ENCODE measurements at regions not wholly inside any gene's neighbourhood (a gene's known extent, or its start where the extent isn't known, plus 50 kb on each side); places are given as distances from the start of the nearest gene placed in this dataset.
"Not testable (repeated sequence)": the region's sequence is repeated elsewhere in the genome, so short reads cannot be mapped to it uniquely, and the experiment has no call there.

DNA sequence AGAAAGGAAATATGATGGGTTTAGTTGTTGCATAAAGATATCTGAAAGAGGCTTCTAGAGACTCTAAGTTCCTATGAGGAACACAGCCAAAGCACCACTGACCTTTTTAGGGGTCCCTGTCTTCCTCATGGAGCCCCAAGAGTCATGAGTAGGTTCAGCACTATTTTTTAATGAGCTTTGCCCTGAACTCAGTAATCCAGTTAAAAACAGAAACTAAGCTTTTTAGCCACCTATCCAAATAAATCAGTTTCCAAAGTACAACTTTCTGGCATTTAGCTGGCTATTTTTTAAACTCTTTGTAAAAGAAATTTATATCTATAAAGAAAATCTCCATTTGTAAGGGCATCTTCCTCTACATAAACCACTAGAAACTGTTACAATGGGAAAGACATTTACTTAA is 241.8 kb upstream of the UBASH3B start:
- H3K9ac ChIP-seq (ENCODE audit: low read depth, low read length) = no peak overlapping the region
- no peaks in the 10 kb centered on the region for H3K9me3 ChIP-seq (replicated peaks; ENCODE audit: low read length)
- no peak overlapping the region for H3K4me3 ChIP-seq (ENCODE audit: low read length)
- H3K36me3 ChIP-seq (ENCODE audit: insufficient read depth, low read length) = no peaks in the 10 kb centered on the region
- no peak overlapping the region for H3K4me2 ChIP-seq (ENCODE audit: low read length)
- H3K4me1 ChIP-seq (ENCODE audit: control insufficient read depth, insufficient read depth, low read length) = no peaks in the 10 kb centered on the region
- H3K27me3 ChIP-seq (ENCODE audit: control insufficient read depth, insufficient read depth, low read length) = peaks cover 44% of the 10 kb centered on the region

DNA sequence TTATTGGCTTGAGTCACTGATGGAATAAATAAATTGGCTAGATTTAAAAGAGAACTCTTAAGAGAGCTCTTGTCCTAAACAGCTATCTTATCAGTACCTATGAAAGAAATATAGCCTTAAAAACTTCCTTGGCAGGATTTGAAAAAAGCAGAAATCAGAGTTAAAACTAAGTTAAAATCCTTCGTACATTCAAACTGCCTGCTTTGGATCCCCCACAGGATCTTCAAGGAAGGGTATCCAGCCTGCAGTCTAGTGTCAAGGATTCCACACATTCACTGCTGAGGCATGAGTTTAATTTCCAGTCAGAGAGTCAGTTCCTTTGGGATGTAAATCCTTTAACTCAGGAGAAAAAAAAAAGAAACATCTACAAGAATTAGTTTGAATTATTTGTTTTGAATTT is 242.9 kb upstream of the UBASH3B start:
- no peaks in the 10 kb centered on the region for H3K36me3 ChIP-seq (ENCODE audit: insufficient read depth, low read length)
- H3K27me3 ChIP-seq (ENCODE audit: control insufficient read depth, insufficient read depth, low read length) = peaks cover 46% of the 10 kb centered on the region
- H3K4me3 ChIP-seq (ENCODE audit: low read length) = no peak overlapping the region
- H3K4me1 ChIP-seq (ENCODE audit: control insufficient read depth, insufficient read depth, low read length) = no peaks in the 10 kb centered on the region
- no peak overlapping the region for H3K4me2 ChIP-seq (ENCODE audit: low read length)
- H3K9me3 ChIP-seq (replicated peaks; ENCODE audit: low read length) = no peaks in the 10 kb centered on the region
- no peak overlapping the region for H3K9ac ChIP-seq (ENCODE audit: low read depth, low read length)

DNA sequence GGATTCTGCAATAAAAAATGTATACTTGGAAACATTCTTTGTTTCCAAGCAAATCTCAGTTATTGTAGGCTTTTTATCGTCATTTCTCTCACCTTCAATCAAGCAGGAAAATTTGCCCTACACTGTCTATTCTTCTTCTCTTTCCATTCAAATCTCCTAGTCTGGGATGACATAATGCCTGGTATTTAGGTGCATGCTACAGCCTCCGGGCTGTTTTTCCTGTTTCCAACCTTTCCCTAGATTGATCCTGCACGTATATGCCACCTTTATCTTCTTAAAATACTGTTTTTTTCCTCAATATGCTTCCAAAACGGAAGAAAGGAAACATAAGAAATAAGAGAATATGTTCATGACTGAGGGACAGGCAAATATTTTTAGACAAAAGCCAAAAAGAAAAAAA is 249.1 kb upstream of the UBASH3B start:
- Histone ChIP-seq H3K4me1 (ENCODE audit: control insufficient read depth, insufficient read depth, low read length) (no peaks in the 10 kb centered on the region), H3K4me2 (ENCODE audit: low read length) (no peak overlapping the region), H3K27me3 (ENCODE audit: control insufficient read depth, insufficient read depth, low read length) (peaks cover 37% of the 10 kb centered on the region), H3K9ac (ENCODE audit: low read depth, low read length) (no peak overlapping the region), H3K4me3 (ENCODE audit: low read length) (no peak overlapping the region), H3K36me3 (ENCODE audit: insufficient read depth, low read length) (no peaks in the 10 kb centered on the region), H3K9me3 (replicated peaks; ENCODE audit: low read length) (no peaks in the 10 kb centered on the region)

GRCh38 chr11:122405547-122406341 is 249.8 kb upstream of the UBASH3B start:
- no peaks in the 10 kb centered on the region for H3K4me1 ChIP-seq (ENCODE audit: control insufficient read depth, insufficient read depth, low read length)
- H3K4me2 ChIP-seq (ENCODE audit: low read length) = no peak overlapping the region
- no peak overlapping the region for H3K4me3 ChIP-seq (ENCODE audit: low read length)
- peaks cover 33% of the 10 kb centered on the region for H3K27me3 ChIP-seq (ENCODE audit: control insufficient read depth, insufficient read depth, low read length)
- no peaks in the 10 kb centered on the region for H3K9me3 ChIP-seq (replicated peaks; ENCODE audit: low read length)
- H3K36me3 ChIP-seq (ENCODE audit: insufficient read depth, low read length) = no peaks in the 10 kb centered on the region
- H3K9ac ChIP-seq (ENCODE audit: low read depth, low read length) = no peak overlapping the region

DNA sequence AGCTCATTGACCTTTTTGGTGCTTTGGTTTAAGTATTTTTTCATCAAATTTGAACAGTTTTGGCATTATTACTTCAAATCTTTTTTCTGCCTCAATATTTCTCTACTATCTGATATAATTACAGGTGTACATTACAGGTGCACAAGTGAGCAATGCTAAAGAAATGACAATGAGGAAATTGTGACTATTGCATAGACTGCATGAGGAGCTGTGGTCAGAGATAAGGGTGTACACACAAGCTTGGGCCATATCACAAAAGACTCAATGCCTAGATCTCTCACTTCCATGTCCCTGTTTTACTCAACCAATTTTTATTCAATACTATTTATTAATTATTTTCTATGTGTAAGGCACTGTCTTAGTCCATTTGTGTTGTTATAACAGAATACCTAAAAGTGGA is 251.0 kb upstream of the UBASH3B start:
- Histone ChIP-seq H3K36me3 (ENCODE audit: insufficient read depth, low read length) (no peaks in the 10 kb centered on the region), H3K9ac (ENCODE audit: low read depth, low read length) (no peak overlapping the region), H3K27me3 (ENCODE audit: control insufficient read depth, insufficient read depth, low read length) (peaks cover 25% of the 10 kb centered on the region), H3K4me3 (ENCODE audit: low read length) (no peak overlapping the region), H3K4me2 (ENCODE audit: low read length) (no peak overlapping the region), H3K4me1 (ENCODE audit: control insufficient read depth, insufficient read depth, low read length) (no peaks in the 10 kb centered on the region), H3K9me3 (replicated peaks; ENCODE audit: low read length) (no peaks in the 10 kb centered on the region)

DNA sequence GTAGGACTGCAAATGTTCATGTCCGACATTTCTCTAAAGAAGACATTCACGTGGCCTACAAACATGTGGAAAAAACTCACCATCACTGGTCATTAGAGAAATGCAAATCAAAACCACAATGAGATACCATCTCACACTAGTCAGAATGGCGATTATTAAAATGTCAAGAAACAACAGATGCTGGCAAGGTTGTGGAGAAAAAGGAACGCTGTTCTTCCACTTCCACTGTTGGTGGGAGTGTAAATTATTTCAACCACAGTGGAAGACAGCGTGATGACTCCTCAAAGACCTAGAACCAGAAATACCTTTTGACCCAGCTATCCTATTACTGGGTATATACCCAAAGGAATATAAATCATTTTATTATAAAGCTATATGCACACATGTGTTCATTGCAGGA is 253.9 kb upstream of the UBASH3B start:
- H3K4me1 ChIP-seq (ENCODE audit: control insufficient read depth, insufficient read depth, low read length); H3K4me3 ChIP-seq (ENCODE audit: low read length): not testable (repeated sequence)

DNA sequence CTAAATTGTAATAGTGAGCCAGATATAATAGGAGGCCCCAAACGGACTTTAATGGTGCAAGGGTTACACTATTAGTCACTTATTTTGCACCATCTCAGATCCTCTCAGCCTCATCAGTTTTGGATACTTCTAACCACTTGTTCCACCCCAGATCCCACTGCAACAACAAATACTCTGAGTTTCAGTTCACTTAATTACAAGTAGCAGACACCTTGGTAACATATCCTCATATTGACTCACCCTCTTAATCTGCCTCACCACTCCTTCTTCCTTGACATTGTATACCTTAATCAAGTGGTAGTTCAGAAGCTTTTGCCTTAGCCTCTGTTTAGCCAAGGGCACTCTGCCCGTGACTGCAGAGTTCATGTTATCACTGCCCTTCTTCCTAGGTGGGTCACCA is 256.1 kb upstream of the UBASH3B start:
- Histone ChIP-seq H3K4me2 (ENCODE audit: low read length) (no peak overlapping the region), H3K36me3 (ENCODE audit: insufficient read depth, low read length) (no peaks in the 10 kb centered on the region), H3K9ac (ENCODE audit: low read depth, low read length) (no peak overlapping the region), H3K4me1 (ENCODE audit: control insufficient read depth, insufficient read depth, low read length) (no peaks in the 10 kb centered on the region), H3K4me3 (ENCODE audit: low read length) (no peak overlapping the region), H3K27me3 (ENCODE audit: control insufficient read depth, insufficient read depth, low read length) (peaks cover 23% of the 10 kb centered on the region), H3K9me3 (replicated peaks; ENCODE audit: low read length) (no peaks in the 10 kb centered on the region)

More for the DNA sequence above, 253.9 kb upstream of the UBASH3B start:
- not testable (repeated sequence) for H3K9me3 ChIP-seq (replicated peaks; ENCODE audit: low read length); H3K4me2 ChIP-seq (ENCODE audit: low read length); H3K9ac ChIP-seq (ENCODE audit: low read depth, low read length); H3K36me3 ChIP-seq (ENCODE audit: insufficient read depth, low read length)
- peaks cover 21% of the 10 kb centered on the region for H3K27me3 ChIP-seq (ENCODE audit: control insufficient read depth, insufficient read depth, low read length)

- peaks cover 28% of the 10 kb centered on the region for H3K27me3 ChIP-seq (ENCODE audit: control insufficient read depth, insufficient read depth, low read length)
- H3K4me3 ChIP-seq (ENCODE audit: low read length) = no peak overlapping the region
- H3K9me3 ChIP-seq (replicated peaks; ENCODE audit: low read length) = no peaks in the 10 kb centered on the region
- H3K4me2 ChIP-seq (ENCODE audit: low read length) = no peak overlapping the region
- no peaks in the 10 kb centered on the region for H3K4me1 ChIP-seq (ENCODE audit: control insufficient read depth, insufficient read depth, low read length)
- H3K36me3 ChIP-seq (ENCODE audit: insufficient read depth, low read length) = no peaks in the 10 kb centered on the region
- no peak overlapping the region for H3K9ac ChIP-seq (ENCODE audit: low read depth, low read length)
Observed at GRCh38 chr11:122398851-122399250, 256.7 kb upstream of the UBASH3B start.

DNA sequence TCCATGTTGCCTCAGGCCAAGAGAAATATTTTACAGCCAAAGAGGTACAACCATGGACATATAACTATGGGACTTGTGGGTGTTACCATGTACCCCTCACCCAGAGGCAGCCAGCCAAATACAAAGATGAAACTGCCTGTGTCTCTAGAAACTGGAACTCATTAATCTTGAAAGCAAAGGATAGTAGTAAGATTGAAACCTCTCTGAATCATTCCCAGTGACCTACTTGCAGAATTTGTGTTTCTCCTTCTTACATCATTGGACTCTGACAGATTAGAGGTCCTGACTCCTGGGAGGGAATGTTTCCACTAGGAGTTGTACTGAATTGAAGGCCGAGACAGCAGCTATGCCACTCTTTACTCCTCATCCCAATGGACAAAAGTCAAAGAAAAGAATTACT is 257.4 kb upstream of the UBASH3B start:
- peaks cover 28% of the 10 kb centered on the region for H3K27me3 ChIP-seq (ENCODE audit: control insufficient read depth, insufficient read depth, low read length)
- H3K9me3 ChIP-seq (replicated peaks; ENCODE audit: low read length) = no peaks in the 10 kb centered on the region
- no peaks in the 10 kb centered on the region for H3K4me1 ChIP-seq (ENCODE audit: control insufficient read depth, insufficient read depth, low read length)
- H3K9ac ChIP-seq (ENCODE audit: low read depth, low read length) = no peak overlapping the region
- no peaks in the 10 kb centered on the region for H3K36me3 ChIP-seq (ENCODE audit: insufficient read depth, low read length)
- H3K4me3 ChIP-seq (ENCODE audit: low read length) = no peak overlapping the region
- H3K4me2 ChIP-seq (ENCODE audit: low read length) = no peak overlapping the region

GRCh38 chr11:122395282-122395681 is 260.2 kb upstream of the UBASH3B start:
- H3K4me1 ChIP-seq (ENCODE audit: control insufficient read depth, insufficient read depth, low read length) = no peaks in the 10 kb centered on the region
- H3K9me3 ChIP-seq (replicated peaks; ENCODE audit: low read length) = no peaks in the 10 kb centered on the region
- H3K27me3 ChIP-seq (ENCODE audit: control insufficient read depth, insufficient read depth, low read length) = peaks cover 18% of the 10 kb centered on the region
- no peak overlapping the region for H3K9ac ChIP-seq (ENCODE audit: low read depth, low read length)
- H3K36me3 ChIP-seq (ENCODE audit: insufficient read depth, low read length) = no peaks in the 10 kb centered on the region
- H3K4me3 ChIP-seq (ENCODE audit: low read length) = no peak overlapping the region
- no peak overlapping the region for H3K4me2 ChIP-seq (ENCODE audit: low read length)

DNA sequence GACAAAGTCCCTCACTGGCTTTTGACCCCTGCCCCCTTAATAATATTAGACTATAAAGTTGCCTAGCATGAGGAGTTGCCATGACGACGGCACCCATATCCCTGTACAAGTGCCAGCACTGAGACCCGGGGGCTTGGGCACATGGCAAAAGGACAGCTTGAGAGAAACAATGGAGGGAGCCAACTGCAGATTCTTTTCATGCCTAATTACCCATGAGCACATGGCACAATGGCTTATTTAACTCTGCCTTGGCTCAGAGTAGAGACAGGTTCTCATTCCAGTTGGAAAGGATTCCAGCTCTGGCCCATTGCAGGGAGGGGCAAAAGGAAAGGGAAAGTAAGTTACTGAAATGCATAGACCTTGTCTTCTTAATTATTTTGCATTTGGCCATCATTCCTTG is 261.2 kb upstream of the UBASH3B start:
- Histone ChIP-seq H3K9me3 (replicated peaks; ENCODE audit: low read length) (no peaks in the 10 kb centered on the region), H3K9ac (ENCODE audit: low read depth, low read length) (no peak overlapping the region), H3K4me1 (ENCODE audit: control insufficient read depth, insufficient read depth, low read length) (no peaks in the 10 kb centered on the region), H3K4me2 (ENCODE audit: low read length) (no peak overlapping the region), H3K27me3 (ENCODE audit: control insufficient read depth, insufficient read depth, low read length) (peaks cover 14% of the 10 kb centered on the region), H3K4me3 (ENCODE audit: low read length) (no peak overlapping the region), H3K36me3 (ENCODE audit: insufficient read depth, low read length) (no peaks in the 10 kb centered on the region)

DNA sequence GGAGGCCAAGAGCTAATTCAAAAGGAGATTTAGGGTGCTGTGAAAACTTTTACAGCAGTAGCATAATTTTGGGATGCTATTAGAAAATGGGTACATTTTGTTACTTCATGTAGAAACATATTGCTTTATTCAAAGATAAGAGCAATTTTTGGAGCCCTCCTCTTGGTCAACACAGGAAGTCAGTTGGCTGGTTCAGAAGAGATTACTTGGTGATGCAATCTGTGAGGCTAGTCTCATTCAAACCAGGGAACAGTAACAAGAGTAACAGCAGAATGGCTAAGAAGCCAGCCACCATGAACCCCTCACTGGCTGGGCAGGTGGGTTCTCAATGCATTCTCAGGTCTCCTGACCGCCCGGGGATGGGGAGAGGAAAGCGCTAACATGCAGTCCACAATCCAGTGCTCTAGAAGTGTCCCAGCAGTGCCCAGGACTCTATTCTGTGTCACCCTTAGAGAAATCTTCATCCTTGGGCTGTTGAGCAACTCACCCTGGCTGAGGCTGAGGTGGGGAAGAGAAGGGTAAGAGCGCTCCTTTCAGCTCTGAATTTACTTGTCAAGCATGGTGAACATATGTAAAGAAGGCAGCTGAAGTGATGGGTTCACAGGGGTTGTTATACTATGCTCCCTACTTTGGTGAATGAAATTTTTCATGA is 262.2 kb upstream of the UBASH3B start:
- H3K4me1 ChIP-seq (ENCODE audit: control insufficient read depth, insufficient read depth, low read length) = no peaks in the 10 kb centered on the region
- no peak overlapping the region for H3K4me3 ChIP-seq (ENCODE audit: low read length)
- no peaks in the 10 kb centered on the region for H3K9me3 ChIP-seq (replicated peaks; ENCODE audit: low read length)
- no peak overlapping the region for H3K9ac ChIP-seq (ENCODE audit: low read depth, low read length)
- no peak overlapping the region for H3K4me2 ChIP-seq (ENCODE audit: low read length)
- peaks cover 13% of the 10 kb centered on the region for H3K27me3 ChIP-seq (ENCODE audit: control insufficient read depth, insufficient read depth, low read length)
- no peaks in the 10 kb centered on the region for H3K36me3 ChIP-seq (ENCODE audit: insufficient read depth, low read length)
